Sigmoid colon (tissue), 3 donors: ENCODE measurements at regions not wholly inside any gene's neighbourhood (a gene's known extent, or its start where the extent isn't known, plus 50 kb on each side); places are given as distances from the start of the nearest gene placed in this dataset.

Experiments used
- CTCF ChIP-seq, 4 experiments: fragments of 450-650 bp in 3 of 4; fragments of 200-600 bp in 1 of 4; IDR thresholded peaks; one replicate each; pipeline ENCODE4 v1.5.1; 2016 to 2019; ENCODE audit warnings: antibody characterized with exemption in 4 of 4, mild to moderate bottlenecking in 3 of 4, moderate library complexity in 2 of 4
- POLR2A ChIP-seq, 2 donors: fragments of 450-650 bp; IDR thresholded peaks; one replicate each; pipeline ENCODE4 v1.6.1; 2016; ENCODE audit warnings: antibody characterized with exemption in 2 of 2, mild to moderate bottlenecking in 2 of 2, moderate library complexity in 2 of 2

- TF ChIP-seq CTCF (IDR thresholded peaks at IDR 0.05) (no peak), POLR2A (IDR thresholded peaks at IDR 0.05) (no peak)
Measured at GRCh38 chr12:41819948-41820347, 324.7 kb downstream of the GXYLT1 start.
